ENCODE measurements at regions not wholly inside any gene's neighbourhood (a gene's known extent, or its start where the extent isn't known, plus 50 kb on each side); places are given as distances from the start of the nearest gene placed in this dataset.

DNA sequence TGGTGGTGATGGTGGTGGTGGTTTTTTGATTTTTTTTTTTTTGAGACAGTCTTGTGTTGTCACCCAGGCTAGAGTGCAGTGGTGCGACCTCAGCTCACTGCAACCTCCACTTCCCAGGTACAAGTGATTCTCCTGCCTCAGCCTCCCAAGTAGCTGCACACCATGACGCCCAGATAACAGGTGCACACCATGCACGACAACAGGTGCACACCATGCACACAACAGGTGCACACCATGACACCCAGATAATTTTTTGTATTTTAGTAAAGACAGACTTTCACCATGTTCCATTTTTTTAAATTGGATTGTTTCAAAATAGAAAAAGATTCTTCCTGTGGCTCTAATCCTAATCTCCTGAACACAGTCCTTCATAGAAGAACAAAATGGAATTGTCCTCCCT lies 257.9 kb downstream of the ALDH8A1 start:
- no peak for TF ChIP-seq KDM1A (IDR thresholded peaks at IDR 0.05; ENCODE audit: borderline replicate concordance, low read length)
- no peak for TF ChIP-seq EP300 (IDR thresholded peaks at IDR 0.05; ENCODE audit: borderline replicate concordance in 1 of 2, low read depth in 2 of 2, low read length in 2 of 2)
- TF ChIP-seq, protein P1, sequence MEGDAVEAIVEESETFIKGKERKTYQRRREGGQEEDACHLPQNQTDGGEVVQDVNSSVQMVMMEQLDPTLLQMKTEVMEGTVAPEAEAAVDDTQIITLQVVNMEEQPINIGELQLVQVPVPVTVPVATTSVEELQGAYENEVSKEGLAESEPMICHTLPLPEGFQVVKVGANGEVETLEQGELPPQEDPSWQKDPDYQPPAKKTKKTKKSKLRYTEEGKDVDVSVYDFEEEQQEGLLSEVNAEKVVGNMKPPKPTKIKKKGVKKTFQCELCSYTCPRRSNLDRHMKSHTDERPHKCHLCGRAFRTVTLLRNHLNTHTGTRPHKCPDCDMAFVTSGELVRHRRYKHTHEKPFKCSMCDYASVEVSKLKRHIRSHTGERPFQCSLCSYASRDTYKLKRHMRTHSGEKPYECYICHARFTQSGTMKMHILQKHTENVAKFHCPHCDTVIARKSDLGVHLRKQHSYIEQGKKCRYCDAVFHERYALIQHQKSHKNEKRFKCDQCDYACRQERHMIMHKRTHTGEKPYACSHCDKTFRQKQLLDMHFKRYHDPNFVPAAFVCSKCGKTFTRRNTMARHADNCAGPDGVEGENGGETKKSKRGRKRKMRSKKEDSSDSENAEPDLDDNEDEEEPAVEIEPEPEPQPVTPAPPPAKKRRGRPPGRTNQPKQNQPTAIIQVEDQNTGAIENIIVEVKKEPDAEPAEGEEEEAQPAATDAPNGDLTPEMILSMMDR (IDR thresholded peaks at IDR 0.05; ENCODE audit: control extremely low read depth in 1 of 3, insufficient read depth in 1 of 3, low read depth in 1 of 3, low read length in 3 of 3), result no peak
- no peak for TF ChIP-seq FOSL1 (IDR thresholded peaks at IDR 0.05; ENCODE audit: insufficient read depth, low read depth, low read length)
- TF ChIP-seq ZNF274 (IDR thresholded peaks at IDR 0.05; ENCODE audit: borderline replicate concordance, extremely low read depth, low read length), result no peak
- TF ChIP-seq EZH2 (IDR thresholded peaks at IDR 0.05; ENCODE audit: low read depth, low read length, severe bottlenecking), result no peak
